ENCODE measurements at regions not wholly inside any gene's neighbourhood (a gene's known extent, or its start where the extent isn't known, plus 50 kb on each side); places are given as distances from the start of the nearest gene placed in this dataset.

DNA sequence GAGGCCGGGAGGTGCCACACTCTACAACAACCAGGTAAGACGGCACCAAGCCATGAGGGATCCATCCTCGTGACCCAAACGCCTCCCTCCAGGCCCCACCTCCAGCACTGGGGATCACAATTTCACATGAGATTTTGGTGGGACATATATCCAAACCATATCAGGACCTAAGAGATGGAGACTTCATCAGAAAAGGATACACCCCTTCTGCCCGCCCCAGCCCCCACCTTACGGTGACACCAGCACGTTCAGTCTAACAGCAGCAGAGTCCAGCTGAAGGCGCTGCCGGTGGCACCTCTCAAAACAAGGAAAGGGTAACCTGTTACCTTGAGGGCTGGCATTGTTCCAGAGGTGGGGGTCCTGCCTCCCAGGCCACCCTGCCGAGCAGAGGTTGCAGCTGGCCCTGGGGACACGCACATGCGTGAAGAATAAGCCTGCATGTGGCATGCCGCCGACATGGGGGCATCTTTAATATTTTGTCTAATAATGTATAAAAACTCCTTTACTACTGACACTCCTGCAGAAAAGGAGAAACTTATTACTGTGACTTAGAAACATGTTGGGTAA is 154.4 kb downstream of the GALR1 start:
- no peak for TF ChIP-seq REST (IDR thresholded peaks at IDR 0.05; ENCODE audit: insufficient read depth in 1 of 2, low read depth in 2 of 2, low read length in 2 of 2)
- no peak for TF ChIP-seq SIN3A (IDR thresholded peaks at IDR 0.05; ENCODE audit: borderline replicate concordance, insufficient read depth, low read length)
